HCT116 (cell line): ENCODE measurements at regions not wholly inside any gene's neighbourhood (a gene's known extent, or its start where the extent isn't known, plus 50 kb on each side); places are given as distances from the start of the nearest gene placed in this dataset.

Experiments
- ELF1 ChIP-seq: IDR thresholded peaks from 2 replicates; pipeline ENCODE4 v1.6.1; 2012; ENCODE audit warnings: low read depth, borderline replicate concordance
- EZH2 ChIP-seq: fragments of 200-600 bp; sonication (generic); IDR thresholded peaks from 2 replicates; pipeline ENCODE4 v1.6.1; 2017; ENCODE audit warnings: antibody characterized with exemption, mixed run types
- POLR2A ChIP-seq: IDR thresholded peaks from 2 replicates; pipeline ENCODE4 v1.7.0; 2011; ENCODE audit warnings: borderline replicate concordance; ENCODE audit not compliant: insufficient read depth, insufficient read length; ENCODE audit errors: extremely low read depth
- RAD21 ChIP-seq: IDR thresholded peaks from 2 replicates; pipeline ENCODE4 v1.6.1; 2012; ENCODE audit warnings: low read depth, mild to moderate bottlenecking
- SP1 ChIP-seq: IDR thresholded peaks from 2 replicates; pipeline ENCODE4 v1.6.1; 2012; ENCODE audit warnings: low read depth
- ZNF274 ChIP-seq: fragments of 200-500 bp; sonication (Bioruptor generic); IDR thresholded peaks from 2 replicates; pipeline ENCODE4 v1.6.1; 2014; ENCODE audit warnings: mild to moderate bottlenecking, low read depth, low read length, inconsistent platforms
- TF ChIP-seq, protein P1 (sequence below), 3 experiments: fragments of 200-600 bp in 1 of 3; sonication (generic) in 1 of 3; IDR thresholded peaks in 2 of 3; conservative IDR thresholded peaks in 1 of 3; 2 replicates each; pipeline ENCODE4 v1.5.1; 2012 to 2017; ENCODE audit warnings: low read depth in 2 of 3, low read length in 2 of 3, antibody characterized with exemption in 1 of 3, borderline replicate concordance in 1 of 3, control low read depth in 1 of 3, mild to moderate bottlenecking in 1 of 3, mixed read lengths in 1 of 3, mixed run types in 1 of 3, moderate library complexity in 1 of 3; ENCODE audit not compliant: insufficient read depth in 1 of 3
- TF ChIP-seq, protein P2 (sequence below): IDR thresholded peaks from 2 replicates; pipeline ENCODE4 v1.6.1; 2012; ENCODE audit warnings: low read depth

- TF ChIP-seq, protein P1, sequence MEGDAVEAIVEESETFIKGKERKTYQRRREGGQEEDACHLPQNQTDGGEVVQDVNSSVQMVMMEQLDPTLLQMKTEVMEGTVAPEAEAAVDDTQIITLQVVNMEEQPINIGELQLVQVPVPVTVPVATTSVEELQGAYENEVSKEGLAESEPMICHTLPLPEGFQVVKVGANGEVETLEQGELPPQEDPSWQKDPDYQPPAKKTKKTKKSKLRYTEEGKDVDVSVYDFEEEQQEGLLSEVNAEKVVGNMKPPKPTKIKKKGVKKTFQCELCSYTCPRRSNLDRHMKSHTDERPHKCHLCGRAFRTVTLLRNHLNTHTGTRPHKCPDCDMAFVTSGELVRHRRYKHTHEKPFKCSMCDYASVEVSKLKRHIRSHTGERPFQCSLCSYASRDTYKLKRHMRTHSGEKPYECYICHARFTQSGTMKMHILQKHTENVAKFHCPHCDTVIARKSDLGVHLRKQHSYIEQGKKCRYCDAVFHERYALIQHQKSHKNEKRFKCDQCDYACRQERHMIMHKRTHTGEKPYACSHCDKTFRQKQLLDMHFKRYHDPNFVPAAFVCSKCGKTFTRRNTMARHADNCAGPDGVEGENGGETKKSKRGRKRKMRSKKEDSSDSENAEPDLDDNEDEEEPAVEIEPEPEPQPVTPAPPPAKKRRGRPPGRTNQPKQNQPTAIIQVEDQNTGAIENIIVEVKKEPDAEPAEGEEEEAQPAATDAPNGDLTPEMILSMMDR (IDR thresholded peaks at IDR 0.05 in 2 of 3, conservative IDR thresholded peaks at IDR 0.05 in 1 of 3; ENCODE audit: borderline replicate concordance in 1 of 3, insufficient read depth in 1 of 3, low read depth in 2 of 3, low read length in 2 of 3): no peak
- TF ChIP-seq SP1 (no peak), EZH2 (no peak), ELF1 (no peak), POLR2A (no peak), RAD21 (no peak), ZNF274 (no peak)
- TF ChIP-seq, protein P2, sequence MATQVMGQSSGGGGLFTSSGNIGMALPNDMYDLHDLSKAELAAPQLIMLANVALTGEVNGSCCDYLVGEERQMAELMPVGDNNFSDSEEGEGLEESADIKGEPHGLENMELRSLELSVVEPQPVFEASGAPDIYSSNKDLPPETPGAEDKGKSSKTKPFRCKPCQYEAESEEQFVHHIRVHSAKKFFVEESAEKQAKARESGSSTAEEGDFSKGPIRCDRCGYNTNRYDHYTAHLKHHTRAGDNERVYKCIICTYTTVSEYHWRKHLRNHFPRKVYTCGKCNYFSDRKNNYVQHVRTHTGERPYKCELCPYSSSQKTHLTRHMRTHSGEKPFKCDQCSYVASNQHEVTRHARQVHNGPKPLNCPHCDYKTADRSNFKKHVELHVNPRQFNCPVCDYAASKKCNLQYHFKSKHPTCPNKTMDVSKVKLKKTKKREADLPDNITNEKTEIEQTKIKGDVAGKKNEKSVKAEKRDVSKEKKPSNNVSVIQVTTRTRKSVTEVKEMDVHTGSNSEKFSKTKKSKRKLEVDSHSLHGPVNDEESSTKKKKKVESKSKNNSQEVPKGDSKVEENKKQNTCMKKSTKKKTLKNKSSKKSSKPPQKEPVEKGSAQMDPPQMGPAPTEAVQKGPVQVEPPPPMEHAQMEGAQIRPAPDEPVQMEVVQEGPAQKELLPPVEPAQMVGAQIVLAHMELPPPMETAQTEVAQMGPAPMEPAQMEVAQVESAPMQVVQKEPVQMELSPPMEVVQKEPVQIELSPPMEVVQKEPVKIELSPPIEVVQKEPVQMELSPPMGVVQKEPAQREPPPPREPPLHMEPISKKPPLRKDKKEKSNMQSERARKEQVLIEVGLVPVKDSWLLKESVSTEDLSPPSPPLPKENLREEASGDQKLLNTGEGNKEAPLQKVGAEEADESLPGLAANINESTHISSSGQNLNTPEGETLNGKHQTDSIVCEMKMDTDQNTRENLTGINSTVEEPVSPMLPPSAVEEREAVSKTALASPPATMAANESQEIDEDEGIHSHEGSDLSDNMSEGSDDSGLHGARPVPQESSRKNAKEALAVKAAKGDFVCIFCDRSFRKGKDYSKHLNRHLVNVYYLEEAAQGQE: no peak
Observed at GRCh38 chr2:143926736-143927135, 593.2 kb downstream of the ZEB2 start.
